GM23338 (cell line): ENCODE measurements at regions not wholly inside any gene's neighbourhood (a gene's known extent, or its start where the extent isn't known, plus 50 kb on each side); places are given as distances from the start of the nearest gene placed in this dataset.

Experiments
- CTCF ChIP-seq, 2 experiments: fragments of 200-600 bp in 1 of 2; sonication (generic) in 1 of 2; conservative IDR thresholded peaks; 2 replicates each; pipeline versions ENCODE4 v1.5.1 to v1.6.1; 2016 to 2017; ENCODE audit warnings: antibody characterized with exemption in 2 of 2, low read depth in 2 of 2, mild to moderate bottlenecking in 2 of 2, moderate library complexity in 1 of 2
- POLR2AphosphoS5 ChIP-seq: IDR thresholded peaks from 2 replicates; pipeline ENCODE4 v1.6.1; 2016; ENCODE audit warnings: antibody characterized with exemption, low read depth

DNA sequence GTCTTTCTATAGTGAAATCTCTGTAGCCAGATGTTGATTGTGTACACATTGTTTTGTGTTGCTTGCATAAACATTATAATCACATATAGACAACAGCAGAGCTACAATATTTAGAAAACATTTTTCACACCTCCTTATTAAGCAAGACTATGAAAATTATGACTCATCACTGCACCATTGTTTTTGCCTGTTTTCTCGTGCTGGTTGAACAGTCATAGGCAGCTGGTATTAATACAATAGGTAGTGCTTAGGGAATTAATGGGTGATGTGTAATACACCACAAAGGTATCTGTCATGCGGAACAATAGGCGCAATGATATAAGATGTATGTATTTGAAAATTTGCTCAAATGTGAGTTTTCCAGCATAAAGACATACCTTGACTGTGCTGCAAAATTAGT, 449.3 kb downstream of the FOXG1 start:
- TF ChIP-seq CTCF (conservative IDR thresholded peaks at IDR 0.05; ENCODE audit: low read depth in 2 of 2), result no peak
- TF ChIP-seq POLR2AphosphoS5, result no peak
